Brain microvascular endothelial cell (primary cell): ENCODE measurements at regions not wholly inside any gene's neighbourhood (a gene's known extent, or its start where the extent isn't known, plus 50 kb on each side); places are given as distances from the start of the nearest gene placed in this dataset.
"Not testable (repeated sequence)": the region's sequence is repeated elsewhere in the genome, so short reads cannot be mapped to it uniquely, and the experiment has no call there.

ENCODE experiments used
- DNase-seq: peaks from one replicate; pipeline ENCODE4 v3.0.0-alpha.2; 2020
- H3K27ac ChIP-seq: fragments of 250-450 bp; sonication (Bioruptor Pico); 2 replicates; pipeline ENCODE4 v1.5.1; 2020; ENCODE audit warnings: mild to moderate bottlenecking, moderate library complexity
- H3K27me3 ChIP-seq: fragments of 250-450 bp; sonication (Bioruptor Pico); replicated peaks from 2 replicates; pipeline ENCODE4 v1.5.1; 2020; ENCODE audit warnings: mild to moderate bottlenecking
- H3K36me3 ChIP-seq: fragments of 250-450 bp; sonication (Bioruptor Pico); replicated peaks from 2 replicates; pipeline ENCODE4 v1.5.1; 2020; ENCODE audit warnings: mild to moderate bottlenecking
- H3K4me3 ChIP-seq: 2 replicates; pipeline ENCODE4 v1.5.1; 2011; ENCODE audit warnings: low read depth, mild to moderate bottlenecking, control low read depth, low read length, moderate library complexity
- in situ Hi-C: cut with HindIII; loops from 2 replicates; pipeline ENCODE4 v1.10.0; 2017; ENCODE audit warnings: low sequenced_read_pairs, low pct_ligation_motif_present
- TF ChIP-seq, protein P1 (sequence below): IDR thresholded peaks from 2 replicates; pipeline ENCODE4 v1.5.1; 2011; ENCODE audit warnings: low read depth, mild to moderate bottlenecking, moderate library complexity, low read length, control low read depth, inconsistent platforms; ENCODE audit errors: missing control alignments

DNA sequence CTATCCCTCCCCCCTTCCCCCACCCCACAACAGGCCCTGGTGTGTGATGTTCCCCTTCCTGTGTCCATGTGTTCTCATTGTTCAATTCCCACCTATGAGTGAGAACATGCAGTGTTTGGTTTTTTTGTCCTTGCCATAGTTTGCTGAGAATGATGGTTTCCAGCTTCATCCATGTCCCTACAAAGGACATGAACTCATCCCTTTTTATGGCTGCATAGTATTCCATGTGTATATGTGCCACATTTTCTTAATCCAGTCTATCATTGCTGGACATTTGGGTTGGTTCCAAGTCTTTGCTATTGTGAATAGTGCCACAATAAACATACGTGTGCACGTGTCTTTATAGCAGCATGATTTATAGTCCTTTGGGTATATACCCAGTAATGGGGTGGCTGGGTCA lies 52.3 kb upstream of the MAN1A2 start:
- H3K36me3 ChIP-seq, H3K4me3 ChIP-seq, H3K27me3 ChIP-seq, H3K27ac ChIP-seq, DNase-seq, in situ Hi-C loops: not testable (repeated sequence)

DNA sequence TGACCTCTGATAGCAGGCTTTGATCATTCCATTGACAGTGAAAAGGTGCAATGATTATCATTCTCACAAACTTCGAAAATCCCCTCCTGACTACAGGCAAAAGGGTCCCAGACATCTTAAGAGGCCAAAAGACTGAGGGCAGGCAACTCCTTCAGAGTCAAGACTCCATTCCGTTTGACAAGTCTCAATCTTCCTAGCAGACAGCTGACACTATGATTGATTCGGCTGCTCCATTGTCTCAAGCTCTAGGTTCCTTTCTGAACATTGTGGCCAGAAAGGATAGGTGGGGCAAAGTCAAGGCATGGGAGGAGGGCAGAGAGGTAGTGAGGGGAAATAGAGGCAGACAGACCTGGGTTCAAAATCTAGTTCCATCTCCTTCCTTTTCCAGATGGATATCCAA lies 53.7 kb upstream of the MAN1A2 start:
- H3K27me3 ChIP-seq = no peaks in the 10 kb centered on the region
- in situ Hi-C loops = no loop called here
- DNase-seq = no peak
- H3K36me3 ChIP-seq = no peaks in the 10 kb centered on the region
- no peak overlapping the region for H3K4me3 ChIP-seq
- no peak overlapping the region for H3K27ac ChIP-seq
- TF ChIP-seq, protein P1, sequence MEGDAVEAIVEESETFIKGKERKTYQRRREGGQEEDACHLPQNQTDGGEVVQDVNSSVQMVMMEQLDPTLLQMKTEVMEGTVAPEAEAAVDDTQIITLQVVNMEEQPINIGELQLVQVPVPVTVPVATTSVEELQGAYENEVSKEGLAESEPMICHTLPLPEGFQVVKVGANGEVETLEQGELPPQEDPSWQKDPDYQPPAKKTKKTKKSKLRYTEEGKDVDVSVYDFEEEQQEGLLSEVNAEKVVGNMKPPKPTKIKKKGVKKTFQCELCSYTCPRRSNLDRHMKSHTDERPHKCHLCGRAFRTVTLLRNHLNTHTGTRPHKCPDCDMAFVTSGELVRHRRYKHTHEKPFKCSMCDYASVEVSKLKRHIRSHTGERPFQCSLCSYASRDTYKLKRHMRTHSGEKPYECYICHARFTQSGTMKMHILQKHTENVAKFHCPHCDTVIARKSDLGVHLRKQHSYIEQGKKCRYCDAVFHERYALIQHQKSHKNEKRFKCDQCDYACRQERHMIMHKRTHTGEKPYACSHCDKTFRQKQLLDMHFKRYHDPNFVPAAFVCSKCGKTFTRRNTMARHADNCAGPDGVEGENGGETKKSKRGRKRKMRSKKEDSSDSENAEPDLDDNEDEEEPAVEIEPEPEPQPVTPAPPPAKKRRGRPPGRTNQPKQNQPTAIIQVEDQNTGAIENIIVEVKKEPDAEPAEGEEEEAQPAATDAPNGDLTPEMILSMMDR = no peak

DNA sequence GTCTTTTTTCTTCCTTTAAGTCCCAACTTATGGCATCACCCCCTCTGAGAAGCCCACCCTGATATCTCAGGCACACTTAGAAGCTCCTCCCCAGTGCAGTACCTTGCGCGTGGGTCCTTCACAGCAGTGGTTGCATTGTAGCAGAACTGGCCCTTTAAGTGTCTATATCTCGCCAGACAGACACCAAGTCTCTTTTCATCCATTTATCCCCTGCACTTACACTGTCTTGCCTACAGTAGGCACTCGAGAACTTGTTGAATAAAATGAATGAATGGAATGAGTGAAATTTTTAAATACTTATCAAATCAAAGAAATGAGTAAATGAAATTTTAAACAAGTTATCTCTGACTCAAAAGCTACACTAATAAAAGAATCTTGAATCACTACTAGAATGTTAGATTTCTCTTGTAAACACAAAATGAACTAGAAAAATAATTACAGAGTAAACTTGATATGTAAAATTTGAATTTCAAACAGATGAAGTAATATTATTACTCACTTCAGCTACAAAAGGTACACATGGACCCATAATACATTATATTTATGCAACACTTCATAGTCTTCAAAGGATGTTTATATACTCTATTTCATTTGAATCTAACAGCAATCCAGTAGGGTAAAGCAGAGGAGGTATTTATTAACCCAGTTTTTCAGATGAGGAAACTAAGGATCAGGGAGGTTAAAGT lies 54.7 kb upstream of the MAN1A2 start:
- Histone ChIP-seq H3K27me3 (no peaks in the 10 kb centered on the region), H3K36me3 (no peaks in the 10 kb centered on the region), H3K4me3 (no peak overlapping the region), H3K27ac (no peak overlapping the region)
- TF ChIP-seq, protein P1 = peak; percentile 54
- DNase-seq = peak; percentile 48
- in situ Hi-C loops = no loop called here

DNA sequence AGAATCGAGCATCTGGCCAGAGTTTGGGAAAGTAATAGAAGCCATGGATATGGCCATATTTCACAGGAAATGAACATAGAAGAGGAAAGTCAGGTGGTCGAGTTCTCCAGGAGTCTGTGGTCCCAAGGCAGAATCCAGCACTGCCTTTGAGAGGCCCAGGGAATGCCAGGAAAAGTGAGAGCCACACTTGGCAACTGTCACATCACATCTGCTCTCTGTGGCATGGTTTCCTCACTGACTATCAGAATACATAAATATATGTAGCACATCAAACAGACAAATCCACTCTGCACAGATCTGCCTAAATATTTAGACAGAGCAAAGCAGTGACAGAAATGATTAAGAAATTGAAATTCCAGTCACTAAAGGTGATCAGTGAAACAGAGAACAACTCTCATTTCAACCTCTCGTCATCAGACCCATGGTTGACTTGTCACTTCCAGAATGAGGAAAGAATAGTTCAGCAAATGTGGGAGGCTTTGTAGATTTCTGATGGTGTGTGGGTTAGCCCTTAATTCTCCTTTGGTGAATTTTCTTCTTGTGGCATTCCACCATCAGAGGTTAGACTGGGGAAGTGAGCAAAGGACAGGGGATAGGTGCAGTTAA lies 58.8 kb upstream of the MAN1A2 start:
- DNase-seq = no peak
- Histone ChIP-seq H3K4me3 (no peak overlapping the region), H3K27me3 (no peaks in the 10 kb centered on the region), H3K36me3 (no peaks in the 10 kb centered on the region), H3K27ac (no peak overlapping the region)
- TF ChIP-seq, protein P1 = no peak
- in situ Hi-C loops = no loop called here

DNA sequence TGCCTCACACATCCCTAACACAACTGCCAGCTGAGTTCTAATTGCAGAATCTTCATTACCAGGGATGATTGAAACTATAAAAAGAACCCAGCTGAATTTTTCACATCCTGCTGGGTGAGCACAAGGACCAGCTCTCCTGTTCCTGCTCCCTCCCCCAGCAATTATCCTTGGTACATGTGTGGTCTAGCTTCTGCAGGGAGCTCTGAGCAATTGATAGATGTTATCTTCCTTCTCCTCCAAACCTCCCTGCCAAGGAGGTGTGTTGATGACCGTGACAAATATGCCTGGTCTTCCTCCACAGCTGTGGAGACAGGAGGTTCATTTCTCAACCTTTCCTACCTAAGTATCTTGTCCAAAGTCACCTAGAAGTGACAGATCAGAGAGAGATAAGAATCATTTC lies 65.3 kb upstream of the MAN1A2 start:
- Histone ChIP-seq H3K4me3 (no peak overlapping the region), H3K27me3 (no peaks in the 10 kb centered on the region), H3K36me3 (no peaks in the 10 kb centered on the region), H3K27ac (no peak overlapping the region)
- no peak for DNase-seq
- TF ChIP-seq, protein P1 = no peak
- in situ Hi-C loops = no loop called here

DNA sequence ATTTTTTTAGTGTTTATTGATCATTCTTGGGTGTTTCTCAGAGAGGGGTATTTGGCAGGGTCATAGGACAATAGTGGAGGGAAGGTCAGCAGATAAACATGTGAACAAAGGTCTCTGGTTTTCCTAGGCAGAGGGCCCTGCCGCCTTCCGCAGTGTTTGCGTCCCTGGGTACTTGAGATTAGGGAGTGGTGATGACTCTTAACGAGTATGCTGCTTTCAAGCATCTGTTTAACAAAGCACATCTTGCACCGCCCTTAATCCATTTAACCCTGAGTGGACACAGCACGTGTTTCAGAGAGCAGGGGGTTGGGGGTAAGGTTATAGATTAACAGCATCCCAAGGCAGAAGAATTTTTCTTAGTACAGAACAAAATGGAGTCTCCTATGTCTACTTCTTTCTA lies 67.1 kb upstream of the MAN1A2 start:
- H3K27ac ChIP-seq, H3K36me3 ChIP-seq, H3K4me3 ChIP-seq, in situ Hi-C loops, DNase-seq, H3K27me3 ChIP-seq: not testable (repeated sequence)

DNA sequence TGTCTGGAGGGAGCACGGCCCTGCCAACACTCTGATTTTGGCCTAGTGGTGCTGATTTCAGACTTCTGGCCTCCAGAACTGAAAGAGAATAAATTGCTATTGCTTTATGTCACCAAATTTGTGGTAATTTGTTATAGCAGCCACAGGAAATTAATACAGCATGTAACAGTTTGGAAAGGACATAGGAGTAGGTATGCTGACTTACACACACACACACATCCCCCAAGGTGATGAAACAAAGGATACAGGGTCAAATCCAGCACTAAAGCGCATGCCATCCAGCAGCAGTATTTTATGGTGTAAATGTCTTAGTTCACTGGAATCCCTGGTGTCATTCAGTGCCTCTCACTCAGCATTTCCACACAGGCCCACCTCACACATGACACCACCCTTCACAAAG lies 72.2 kb upstream of the MAN1A2 start:
- Histone ChIP-seq H3K4me3 (no peak overlapping the region), H3K27me3 (no peaks in the 10 kb centered on the region), H3K36me3 (no peaks in the 10 kb centered on the region), H3K27ac (no peak overlapping the region)
- no peak for DNase-seq
- in situ Hi-C loops = loop anchor here (25.0 kb wide), 1 partner anchor 183 kb away; the partner anchor contains the start of gene TRIM45
- TF ChIP-seq, protein P1 = no peak
